Uterus (tissue), 2 donors: ENCODE measurements at regions not wholly inside any gene's neighbourhood (a gene's known extent, or its start where the extent isn't known, plus 50 kb on each side); places are given as distances from the start of the nearest gene placed in this dataset.

Experiments used
- POLR2A ChIP-seq, 2 donors: fragments of 450-650 bp; IDR thresholded peaks; one replicate each; pipeline ENCODE4 v1.6.1; 2016; ENCODE audit warnings: antibody characterized with exemption in 2 of 2, mild to moderate bottlenecking in 1 of 2, moderate library complexity in 1 of 2
- TF ChIP-seq, protein P1 (sequence below), 4 experiments: fragments of 200-600 bp in 2 of 4; fragments of 450-650 bp in 2 of 4; sonication (generic) in 2 of 4; IDR thresholded peaks; one replicate each; pipeline ENCODE4 v1.5.1; 2016 to 2019; ENCODE audit warnings: antibody characterized with exemption in 4 of 4, mild to moderate bottlenecking in 2 of 4, moderate library complexity in 1 of 4

DNA sequence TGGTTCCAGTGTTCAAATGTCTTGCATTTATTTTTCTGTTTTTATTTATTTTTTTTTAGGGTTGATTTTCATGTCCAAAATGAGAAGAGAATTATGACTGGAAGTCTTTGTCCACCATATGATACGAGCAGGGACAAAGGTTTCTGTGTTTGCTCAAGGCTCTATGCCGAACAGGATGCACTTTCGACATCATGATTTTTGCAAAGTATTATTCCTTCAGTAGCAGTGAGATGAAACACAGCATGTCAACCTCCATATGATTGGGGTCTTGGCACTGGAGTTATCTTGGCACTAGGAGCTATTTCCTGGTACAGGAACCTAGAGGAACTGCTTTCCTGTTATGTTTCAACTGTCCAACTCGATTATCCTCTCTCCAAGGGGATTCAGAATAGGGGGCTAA lies 72.6 kb downstream of the UCHL1 start:
- TF ChIP-seq, protein P1, sequence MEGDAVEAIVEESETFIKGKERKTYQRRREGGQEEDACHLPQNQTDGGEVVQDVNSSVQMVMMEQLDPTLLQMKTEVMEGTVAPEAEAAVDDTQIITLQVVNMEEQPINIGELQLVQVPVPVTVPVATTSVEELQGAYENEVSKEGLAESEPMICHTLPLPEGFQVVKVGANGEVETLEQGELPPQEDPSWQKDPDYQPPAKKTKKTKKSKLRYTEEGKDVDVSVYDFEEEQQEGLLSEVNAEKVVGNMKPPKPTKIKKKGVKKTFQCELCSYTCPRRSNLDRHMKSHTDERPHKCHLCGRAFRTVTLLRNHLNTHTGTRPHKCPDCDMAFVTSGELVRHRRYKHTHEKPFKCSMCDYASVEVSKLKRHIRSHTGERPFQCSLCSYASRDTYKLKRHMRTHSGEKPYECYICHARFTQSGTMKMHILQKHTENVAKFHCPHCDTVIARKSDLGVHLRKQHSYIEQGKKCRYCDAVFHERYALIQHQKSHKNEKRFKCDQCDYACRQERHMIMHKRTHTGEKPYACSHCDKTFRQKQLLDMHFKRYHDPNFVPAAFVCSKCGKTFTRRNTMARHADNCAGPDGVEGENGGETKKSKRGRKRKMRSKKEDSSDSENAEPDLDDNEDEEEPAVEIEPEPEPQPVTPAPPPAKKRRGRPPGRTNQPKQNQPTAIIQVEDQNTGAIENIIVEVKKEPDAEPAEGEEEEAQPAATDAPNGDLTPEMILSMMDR (IDR thresholded peaks at IDR 0.05): no peak
- TF ChIP-seq POLR2A (IDR thresholded peaks at IDR 0.05): no peak
